Activated T-cell treated with anti-CD3 and anti-CD28 coated beads, Interleukin-2, amount 50 U/mL, for 48 hours (primary cell): ENCODE measurements at regions not wholly inside any gene's neighbourhood (a gene's known extent, or its start where the extent isn't known, plus 50 kb on each side); places are given as distances from the start of the nearest gene placed in this dataset.
"Not testable (repeated sequence)": the region's sequence is repeated elsewhere in the genome, so short reads cannot be mapped to it uniquely, and the experiment has no call there.

ENCODE experiments used
- DNase-seq, 2 experiments: peaks; one replicate each; pipeline ENCODE4 v3.0.0-alpha.2; 2020

- no peak for DNase-seq
These were observed 926.8 kb downstream of the PLA2G4A start for GRCh38 chr1:187755536-187755935.

- not testable (repeated sequence) for DNase-seq
These were observed 927.9 kb downstream of the PLA2G4A start for GRCh38 chr1:187756684-187757083.

- DNase-seq = no peak
These were observed 931.1 kb downstream of the PLA2G4A start for GRCh38 chr1:187759825-187760333.

GRCh38 chr1:187762118-187762517 is 933.4 kb downstream of the PLA2G4A start:
- no peak for DNase-seq

GRCh38 chr1:187763465-187763864 is 934.7 kb downstream of the PLA2G4A start:
- no peak for DNase-seq

GRCh38 chr1:187763976-187764375 is 935.2 kb downstream of the PLA2G4A start:
- no peak for DNase-seq

- DNase-seq = no peak
These were observed 942.6 kb downstream of the PLA2G4A start for GRCh38 chr1:187771396-187771795.

GRCh38 chr1:187773168-187773567 is 944.4 kb downstream of the PLA2G4A start:
- no peak for DNase-seq

- no peak for DNase-seq
These were observed 959.0 kb downstream of the PLA2G4A start for GRCh38 chr1:187787736-187788135.

- DNase-seq = no peak
These were observed 960.0 kb downstream of the PLA2G4A start for GRCh38 chr1:187788718-187789117.

GRCh38 chr1:187790724-187791123 is 962.0 kb downstream of the PLA2G4A start:
- no peak for DNase-seq

GRCh38 chr1:187794561-187794960 is 965.8 kb downstream of the PLA2G4A start:
- DNase-seq = no peak

- DNase-seq = no peak
These were observed 980.8 kb downstream of the PLA2G4A start for GRCh38 chr1:187809549-187809948.

- DNase-seq = no peak
These were observed 987.9 kb downstream of the PLA2G4A start for GRCh38 chr1:187816646-187817045.

GRCh38 chr1:187817782-187818181 is 989.0 kb downstream of the PLA2G4A start:
- DNase-seq = no peak

GRCh38 chr1:187819086-187819485 is 990.3 kb downstream of the PLA2G4A start:
- DNase-seq = no peak

- DNase-seq = no peak
These were observed 1007.8 kb downstream of the PLA2G4A start for GRCh38 chr1:187836557-187836956.

GRCh38 chr1:187837787-187838186 is 1009.0 kb downstream of the PLA2G4A start:
- no peak for DNase-seq

GRCh38 chr1:187838335-187839293 is 1009.9 kb downstream of the PLA2G4A start:
- DNase-seq = no peak

- no peak for DNase-seq
These were observed 1011.1 kb downstream of the PLA2G4A start for GRCh38 chr1:187839873-187840272.

GRCh38 chr1:187840557-187840956 is 1011.8 kb downstream of the PLA2G4A start:
- DNase-seq = no peak

GRCh38 chr1:187842406-187843165 is 1013.8 kb downstream of the PLA2G4A start:
- DNase-seq = no peak

GRCh38 chr1:187844313-187844712 is 1015.6 kb downstream of the PLA2G4A start:
- no peak for DNase-seq

GRCh38 chr1:187847531-187847930 is 1018.8 kb downstream of the PLA2G4A start:
- DNase-seq = no peak
